Naive thymus-derived CD4-positive, alpha-beta T cell (primary cell): ENCODE measurements at regions not wholly inside any gene's neighbourhood (a gene's known extent, or its start where the extent isn't known, plus 50 kb on each side); places are given as distances from the start of the nearest gene placed in this dataset.
"Not testable (repeated sequence)": the region's sequence is repeated elsewhere in the genome, so short reads cannot be mapped to it uniquely, and the experiment has no call there.

Experiments
- ATAC-seq: fragments of 150-1000 bp; cut with Tn5 transposase; 2 replicates; pipeline ENCODE4 v1.10.0; 2021; ENCODE audit warnings: mild to moderate bottlenecking, moderate library complexity
- CTCF ChIA-PET: fragments of 350-600 bp; sonication (Branson Sonifier 250); formaldehyde crosslinking; loops from one replicate; lab custom pipeline; 2021; ENCODE audit warnings: antibody characterized with exemption; lab: Charles Lee
- POLR2A ChIA-PET: fragments of 350-600 bp; sonication (Branson Sonifier 250); formaldehyde crosslinking; loops from one replicate; lab custom pipeline; 2021; ENCODE audit warnings: antibody characterized with exemption, inconsistent platforms; lab: Charles Lee
- DNase-seq, 9 donors: peaks; one replicate each; pipeline versions ENCODE4 v3.0.0 to v3.0.0-alpha.2; 2020 to 2022; ENCODE audit warnings: mixed read lengths in 1 of 9
- H3K27ac ChIP-seq: one replicate; pipeline ENCODE4 v1.7.0; 2013; ENCODE audit warnings: mild to moderate bottlenecking, low read depth, low read length, moderate library complexity
- H3K27me3 ChIP-seq, 2 donors: one replicate each; pipeline ENCODE4 v1.7.0; 2013; ENCODE audit warnings: low read length in 2 of 2, mild to moderate bottlenecking in 2 of 2, moderate library complexity in 2 of 2; ENCODE audit not compliant: control insufficient read depth in 2 of 2, insufficient read depth in 2 of 2
- H3K36me3 ChIP-seq, 3 experiments: 1 replicate in 2 of 3; 2 replicates in 1 of 3; pipeline ENCODE4 v1.7.0; 2013; ENCODE audit warnings: low read length in 3 of 3, mild to moderate bottlenecking in 3 of 3, moderate library complexity in 1 of 3; ENCODE audit not compliant: insufficient read depth in 3 of 3, control insufficient read depth in 2 of 3
- H3K4me1 ChIP-seq, 2 donors: one replicate each; pipeline ENCODE4 v1.7.0; 2013; ENCODE audit warnings: low read length in 2 of 2, mild to moderate bottlenecking in 2 of 2, moderate library complexity in 1 of 2; ENCODE audit not compliant: control insufficient read depth in 2 of 2, insufficient read depth in 2 of 2
- H3K4me3 ChIP-seq: 2 replicates; pipeline ENCODE4 v1.7.0; 2013; ENCODE audit warnings: mild to moderate bottlenecking, low read length
- H3K9me3 ChIP-seq, 3 experiments: 1 replicate in 2 of 3; 2 replicates in 1 of 3; pipeline ENCODE4 v1.7.0; 2013; ENCODE audit warnings: low read length in 3 of 3; ENCODE audit not compliant: control insufficient read depth in 2 of 3
- H3K27ac Mint-ChIP-seq, 9 donors: one replicate each; pipeline ENCODE4 v1.8.0; 2020 to 2022; ENCODE audit warnings: mixed read lengths in 9 of 9, mild to moderate bottlenecking in 8 of 9, moderate library complexity in 5 of 9, inconsistent platforms in 2 of 9
- H3K27me3 Mint-ChIP-seq, 5 donors: one replicate each; pipeline ENCODE4 v1.8.0; 2021 to 2022; ENCODE audit warnings: mixed read lengths in 5 of 5, mild to moderate bottlenecking in 1 of 5
- H3K36me3 Mint-ChIP-seq, 5 donors: one replicate each; pipeline ENCODE4 v1.8.0; 2020 to 2022; ENCODE audit warnings: mixed read lengths in 5 of 5, mild to moderate bottlenecking in 3 of 5, inconsistent platforms in 1 of 5
- H3K4me1 Mint-ChIP-seq, 7 donors: one replicate each; pipeline ENCODE4 v1.8.0; 2020 to 2022; ENCODE audit warnings: mixed read lengths in 7 of 7, mild to moderate bottlenecking in 3 of 7, inconsistent platforms in 1 of 7
- H3K4me3 Mint-ChIP-seq, 10 donors: one replicate each; pipeline ENCODE4 v1.8.0; 2020 to 2022; ENCODE audit warnings: mild to moderate bottlenecking in 10 of 10, mixed read lengths in 10 of 10, moderate library complexity in 6 of 10, inconsistent platforms in 2 of 10
- H3K9me3 Mint-ChIP-seq, 11 donors: one replicate each; pipeline ENCODE4 v1.8.0; 2020 to 2022; ENCODE audit warnings: mixed read lengths in 11 of 11, mild to moderate bottlenecking in 4 of 11, inconsistent platforms in 1 of 11, moderate library complexity in 1 of 11
- intact Hi-C, 2 donors: fragments of 100-400 bp; cut with micrococcal nuclease; formaldehyde crosslinking; loops; one replicate each; pipeline ENCODE4 v1.15.1; 2023

DNA sequence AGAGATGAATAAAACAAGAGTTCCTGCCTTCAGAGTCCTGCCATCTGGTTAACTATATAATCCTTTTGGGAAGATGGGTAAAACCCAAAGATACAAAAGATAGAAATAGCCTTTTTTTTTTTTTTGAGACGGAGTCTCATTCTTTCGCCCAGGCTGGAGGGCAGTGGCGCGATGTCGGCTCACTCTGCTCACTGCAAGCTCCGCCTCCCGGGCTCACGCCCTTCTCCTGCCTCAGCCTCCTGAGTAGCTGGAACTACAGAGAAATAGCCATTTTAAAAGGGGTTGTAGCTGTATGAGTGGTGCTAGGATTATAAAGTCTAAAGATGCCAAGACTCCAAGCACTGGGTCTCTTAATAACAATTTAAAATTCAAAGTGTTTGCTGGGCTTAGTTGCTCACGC lies 97.2 kb downstream of the KDR start:
- ChIA-PET CTCF (no interaction called here), POLR2A (no interaction called here)
- Histone ChIP-seq H3K36me3 (no peaks in the 10 kb centered on the region), H3K27me3 (no peaks in the 10 kb centered on the region), H3K4me1 (no peaks in the 10 kb centered on the region), H3K27ac (no peak overlapping the region), H3K9me3 (no peaks in the 10 kb centered on the region), H3K4me3 (no peak overlapping the region)
- Mint-ChIP-seq H3K4me1 (no peaks in the 10 kb centered on the region), H3K27ac (no peak overlapping the region), H3K4me3 (no peak overlapping the region), H3K27me3 (peaks cover 0 to 32% (median 11%) of the 10 kb centered on the region in 5 donors), H3K9me3 (no peaks in the 10 kb centered on the region), H3K36me3 (no peaks in the 10 kb centered on the region)
- ATAC-seq = no peak
- intact Hi-C loops = no loop called here
- DNase-seq = no peak

DNA sequence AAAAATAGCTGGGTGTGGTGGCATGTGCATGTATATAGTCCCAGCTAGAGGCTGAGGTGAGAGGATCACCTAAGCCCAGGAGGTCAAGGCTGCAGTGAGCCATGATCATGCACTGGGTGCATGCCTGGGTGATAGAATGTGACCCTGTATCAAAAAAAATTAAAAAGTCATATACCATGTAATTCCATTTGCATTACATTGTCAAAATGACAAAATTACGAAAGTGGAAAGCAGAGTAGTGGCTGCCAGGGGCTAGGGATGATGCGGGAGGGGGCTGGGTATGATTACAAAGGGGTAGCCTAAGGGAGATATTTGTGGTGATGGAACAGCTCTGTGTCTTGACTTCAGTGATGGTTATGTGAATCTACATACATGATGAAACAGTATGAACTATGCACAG lies 97.8 kb downstream of the KDR start:
- Histone ChIP-seq H3K27me3 (no peaks in the 10 kb centered on the region), H3K4me1 (no peaks in the 10 kb centered on the region), H3K4me3 (no peak overlapping the region), H3K27ac (no peak overlapping the region), H3K9me3 (no peaks in the 10 kb centered on the region), H3K36me3 (no peaks in the 10 kb centered on the region)
- POLR2A ChIA-PET = no interaction called here
- Mint-ChIP-seq H3K4me3 (no peak overlapping the region), H3K36me3 (no peaks in the 10 kb centered on the region), H3K9me3 (no peaks in the 10 kb centered on the region), H3K27me3 (peaks cover 0 to 26% (median 10%) of the 10 kb centered on the region in 5 donors), H3K27ac (no peak overlapping the region), H3K4me1 (no peaks in the 10 kb centered on the region)
- ATAC-seq (no peak), DNase-seq (no peak)
- CTCF ChIA-PET = no interaction called here
- intact Hi-C loops = no loop called here

DNA sequence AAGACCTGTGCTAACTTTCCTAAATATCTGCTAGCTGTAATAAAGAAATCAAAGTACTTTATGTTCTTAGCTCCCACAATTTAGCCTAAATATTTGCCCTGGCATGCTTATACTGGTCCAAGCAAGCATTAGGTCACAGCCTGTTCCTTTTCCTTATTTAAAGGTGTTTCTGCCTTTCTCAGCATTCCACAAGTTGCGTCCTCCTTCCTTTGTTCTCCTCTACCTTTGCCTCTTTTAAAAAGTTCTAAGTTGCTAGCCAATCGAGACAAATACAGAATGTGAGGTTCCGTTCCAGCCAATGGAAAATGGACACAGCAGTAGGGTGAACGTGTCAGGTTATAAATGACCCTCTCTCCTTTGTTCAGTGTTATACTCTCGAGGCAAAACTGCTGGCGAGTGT lies 99.9 kb downstream of the KDR start:
- H3K4me1 Mint-ChIP-seq, H3K36me3 Mint-ChIP-seq, DNase-seq, H3K9me3 Mint-ChIP-seq, POLR2A ChIA-PET, H3K36me3 ChIP-seq, H3K27ac ChIP-seq, H3K4me3 Mint-ChIP-seq, intact Hi-C loops, H3K4me3 ChIP-seq, CTCF ChIA-PET, H3K9me3 ChIP-seq, H3K27ac Mint-ChIP-seq, ATAC-seq, H3K27me3 ChIP-seq, H3K4me1 ChIP-seq: not testable (repeated sequence)
- H3K27me3 Mint-ChIP-seq = peaks cover 0 to 29% (median 8%) of the 10 kb centered on the region in 5 donors

DNA sequence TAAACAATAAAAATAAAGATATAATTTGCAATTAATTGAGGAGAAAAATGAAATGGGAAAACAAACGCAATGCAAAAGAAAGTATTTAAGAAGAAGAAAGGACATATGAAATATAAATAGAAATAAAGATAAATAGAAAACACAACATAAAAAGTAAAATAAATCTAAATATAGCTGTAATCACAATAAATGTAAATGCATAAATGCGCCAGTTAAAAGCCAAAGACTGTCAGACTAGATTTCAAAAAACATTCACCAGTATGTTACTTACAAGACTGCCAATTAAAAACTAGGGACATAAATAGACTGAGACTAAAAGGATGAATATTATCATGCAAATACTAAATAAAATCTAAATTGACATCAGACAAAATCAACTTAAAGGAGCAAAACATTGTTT lies 102.4 kb downstream of the KDR start:
- ATAC-seq (no peak), DNase-seq (no peak)
- Mint-ChIP-seq H3K4me1 (no peaks in the 10 kb centered on the region), H3K36me3 (no peaks in the 10 kb centered on the region), H3K9me3 (peaks cover 0 to 4% (median 0%) of the 10 kb centered on the region in 11 donors), H3K4me3 (no peak overlapping the region), H3K27me3 (peaks cover 0 to 41% (median 16%) of the 10 kb centered on the region in 5 donors), H3K27ac (no peak overlapping the region)
- intact Hi-C loops = no loop called here
- Histone ChIP-seq H3K27ac (no peak overlapping the region), H3K9me3 (no peaks in the 10 kb centered on the region), H3K4me1 (no peaks in the 10 kb centered on the region), H3K27me3 (no peaks in the 10 kb centered on the region), H3K4me3 (no peak overlapping the region), H3K36me3 (no peaks in the 10 kb centered on the region)
- ChIA-PET POLR2A (no interaction called here), CTCF (no interaction called here)

DNA sequence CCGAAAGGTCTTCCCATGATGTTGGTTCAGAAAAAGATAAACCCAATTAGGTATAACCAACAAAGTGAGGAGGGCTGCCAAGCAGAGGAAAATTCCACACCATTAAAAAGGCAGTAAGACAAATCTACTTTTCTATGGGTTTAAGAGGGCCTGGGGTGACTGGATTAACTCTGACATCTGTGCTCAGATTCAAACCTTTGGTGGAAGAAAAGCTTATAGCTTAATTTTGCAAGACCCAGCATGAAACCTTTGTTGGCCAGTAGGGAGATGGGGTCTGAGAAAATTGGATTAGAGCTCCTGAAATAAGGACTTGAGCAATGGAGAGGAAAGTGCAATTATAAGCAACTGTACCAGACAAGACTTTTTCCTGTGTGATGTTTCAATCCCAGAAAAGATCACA lies 104.2 kb downstream of the KDR start:
- Mint-ChIP-seq H3K27me3 (peaks cover 0 to 40% (median 16%) of the 10 kb centered on the region in 5 donors), H3K9me3 (peaks cover 0 to 4% (median 0%) of the 10 kb centered on the region in 11 donors), H3K27ac (no peak overlapping the region), H3K4me3 (no peak overlapping the region), H3K36me3 (no peaks in the 10 kb centered on the region), H3K4me1 (peaks cover 0 to under 1% (median 0%) of the 10 kb centered on the region in 7 donors)
- no peak overlapping the region for H3K27ac ChIP-seq
- POLR2A ChIA-PET = no interaction called here
- H3K9me3 ChIP-seq = no peaks in the 10 kb centered on the region
- intact Hi-C loops = no loop called here
- no peaks in the 10 kb centered on the region for H3K27me3 ChIP-seq
- H3K4me3 ChIP-seq = no peak overlapping the region
- DNase-seq (no peak), ATAC-seq (no peak)
- no peaks in the 10 kb centered on the region for H3K4me1 ChIP-seq
- no peaks in the 10 kb centered on the region for H3K36me3 ChIP-seq
- CTCF ChIA-PET = no interaction called here

DNA sequence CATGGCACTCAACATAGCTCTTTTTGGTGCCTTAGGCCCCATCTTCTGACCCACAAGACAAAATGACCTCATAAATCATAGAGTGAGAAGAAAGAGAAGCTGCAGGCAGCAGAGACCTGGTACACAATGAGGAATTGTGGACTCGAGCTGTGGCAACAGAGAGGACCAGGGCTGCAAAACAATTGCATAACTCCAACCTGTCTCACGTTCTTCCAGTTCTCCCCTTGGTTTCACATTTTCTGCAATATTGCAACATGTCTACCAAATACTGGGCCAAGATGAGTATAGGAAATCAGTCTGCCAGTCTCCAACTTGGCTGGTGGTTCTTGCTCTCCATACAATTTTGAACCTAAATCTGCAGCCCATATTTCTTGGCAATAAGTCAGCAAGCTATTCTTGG lies 105.3 kb downstream of the KDR start:
- H3K36me3 ChIP-seq = no peaks in the 10 kb centered on the region
- CTCF ChIA-PET = no interaction called here
- H3K4me3 Mint-ChIP-seq = no peak overlapping the region
- no peaks in the 10 kb centered on the region for H3K4me1 ChIP-seq
- no peak overlapping the region for H3K27ac Mint-ChIP-seq
- H3K27me3 ChIP-seq = no peaks in the 10 kb centered on the region
- no peaks in the 10 kb centered on the region for H3K36me3 Mint-ChIP-seq
- H3K27ac ChIP-seq = no peak overlapping the region
- ATAC-seq (no peak), DNase-seq (no peak)
- no peak overlapping the region for H3K4me3 ChIP-seq
- POLR2A ChIA-PET = no interaction called here
- H3K9me3 Mint-ChIP-seq = peaks cover 0 to 4% (median 0%) of the 10 kb centered on the region in 11 donors
- H3K9me3 ChIP-seq = no peaks in the 10 kb centered on the region
- peaks cover 0 to 9% (median 0%) of the 10 kb centered on the region in 7 donors for H3K4me1 Mint-ChIP-seq
- intact Hi-C loops = no loop called here
- peaks cover 0 to 34% (median 16%) of the 10 kb centered on the region in 5 donors for H3K27me3 Mint-ChIP-seq

DNA sequence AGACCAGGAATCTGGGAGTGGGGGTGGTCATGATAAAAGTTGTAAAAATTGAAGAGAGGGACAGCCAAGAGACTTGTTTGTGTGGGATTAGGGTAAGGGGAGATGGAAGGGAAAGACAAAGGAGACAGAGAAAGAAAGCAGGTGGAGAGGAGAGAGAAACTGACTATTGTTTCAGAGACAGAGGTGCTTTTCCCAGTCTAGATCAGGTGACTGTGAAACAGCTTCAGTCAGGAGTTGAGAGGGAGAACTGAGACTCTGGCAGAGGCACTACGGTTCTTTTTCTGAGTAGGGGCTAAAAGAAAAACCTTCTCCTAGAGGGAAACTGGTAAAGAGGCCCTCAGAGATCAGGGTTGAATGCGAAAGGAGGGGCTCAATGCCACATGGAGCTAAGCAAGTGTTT lies 106.4 kb downstream of the KDR start:
- ChIA-PET POLR2A (no interaction called here), CTCF (no interaction called here)
- no peaks in the 10 kb centered on the region for H3K36me3 Mint-ChIP-seq
- H3K4me3 Mint-ChIP-seq = no peak overlapping the region
- Histone ChIP-seq H3K27ac (no peak overlapping the region), H3K36me3 (no peaks in the 10 kb centered on the region), H3K9me3 (no peaks in the 10 kb centered on the region), H3K4me1 (no peaks in the 10 kb centered on the region), H3K4me3 (no peak overlapping the region), H3K27me3 (no peaks in the 10 kb centered on the region)
- H3K27me3 Mint-ChIP-seq = peaks cover 0 to 34% (median 16%) of the 10 kb centered on the region in 5 donors
- no peak for DNase-seq
- peaks cover 0 to 4% (median 0%) of the 10 kb centered on the region in 11 donors for H3K9me3 Mint-ChIP-seq
- H3K27ac Mint-ChIP-seq = no peak overlapping the region
- H3K4me1 Mint-ChIP-seq = peaks cover 0 to 9% (median 0%) of the 10 kb centered on the region in 7 donors
- intact Hi-C loops = no loop called here
- ATAC-seq = no peak
